SK-N-DZ (cell line): ENCODE measurements at regions not wholly inside any gene's neighbourhood (a gene's known extent, or its start where the extent isn't known, plus 50 kb on each side); places are given as distances from the start of the nearest gene placed in this dataset.
"Not testable (repeated sequence)": the region's sequence is repeated elsewhere in the genome, so short reads cannot be mapped to it uniquely, and the experiment has no call there.

Source experiments
- DNase-seq: peaks from one replicate; pipeline ENCODE4 v3.0.0-alpha.2; 2015; ENCODE audit warnings: low spot score

DNA sequence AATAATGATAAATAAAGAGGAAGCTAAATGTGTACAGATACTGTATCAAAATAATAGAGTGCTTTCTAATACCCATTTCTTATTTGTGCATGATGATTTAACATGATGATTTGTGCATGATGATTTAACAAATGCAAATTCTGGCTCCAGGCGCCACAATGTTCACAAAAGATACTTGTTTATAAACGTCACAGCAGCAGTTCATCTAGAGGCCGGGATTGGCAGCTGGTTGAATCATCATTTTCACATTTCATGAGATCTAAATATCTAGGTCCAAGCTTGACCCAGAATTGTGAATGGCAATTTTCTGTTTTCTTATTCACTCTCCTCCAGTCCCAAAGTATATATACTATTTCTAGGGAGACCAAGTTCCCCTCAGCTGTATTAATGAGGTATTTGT, 322.0 kb downstream of the SUCLG1 start:
- no peak for DNase-seq

DNA sequence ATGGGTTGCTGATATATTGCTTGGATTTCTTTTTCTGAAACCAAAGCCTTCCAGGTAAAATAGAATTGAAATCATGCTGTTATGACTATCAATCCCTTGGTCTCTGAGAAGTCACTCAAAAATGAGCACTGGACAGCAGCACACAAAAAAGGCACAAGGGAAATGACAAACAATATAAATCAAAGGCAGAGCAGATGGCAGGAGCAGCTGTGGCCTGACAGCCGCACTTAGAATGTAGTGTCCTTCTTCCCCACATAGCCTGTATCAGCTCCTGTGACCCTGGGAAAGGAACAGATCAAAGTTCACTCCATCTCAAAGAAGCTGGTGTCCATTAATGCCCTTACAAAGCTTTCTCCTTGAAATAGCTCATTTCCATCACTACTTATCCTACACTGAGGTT, 326.7 kb downstream of the SUCLG1 start:
- DNase-seq: peak; percentile 51

DNA sequence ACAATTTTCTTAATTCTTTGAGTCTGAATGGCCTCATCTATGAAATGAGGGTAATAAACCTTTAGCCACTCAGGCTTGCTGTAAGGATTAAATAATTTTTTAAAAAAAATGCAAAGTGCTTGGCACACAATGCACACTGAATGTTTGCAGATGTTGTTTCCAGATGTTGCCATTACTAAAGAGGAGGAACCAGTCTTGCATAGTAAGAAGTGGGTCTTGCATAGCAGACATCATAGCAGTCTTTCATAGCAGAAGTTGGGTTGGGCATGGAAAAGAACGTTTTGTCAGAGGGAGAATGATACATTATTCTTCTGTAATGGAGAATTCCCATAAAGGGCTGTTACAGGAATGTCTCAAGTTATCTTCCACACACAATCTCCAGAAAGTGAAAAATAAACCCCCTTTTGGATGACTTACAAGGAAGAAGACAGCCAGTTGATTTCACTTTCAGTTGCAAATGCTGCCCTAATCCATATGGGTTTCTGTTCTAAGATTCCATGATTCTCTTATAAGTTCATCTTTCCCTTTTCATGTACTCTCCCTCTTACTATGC, 327.7 kb downstream of the SUCLG1 start:
- no peak for DNase-seq

DNA sequence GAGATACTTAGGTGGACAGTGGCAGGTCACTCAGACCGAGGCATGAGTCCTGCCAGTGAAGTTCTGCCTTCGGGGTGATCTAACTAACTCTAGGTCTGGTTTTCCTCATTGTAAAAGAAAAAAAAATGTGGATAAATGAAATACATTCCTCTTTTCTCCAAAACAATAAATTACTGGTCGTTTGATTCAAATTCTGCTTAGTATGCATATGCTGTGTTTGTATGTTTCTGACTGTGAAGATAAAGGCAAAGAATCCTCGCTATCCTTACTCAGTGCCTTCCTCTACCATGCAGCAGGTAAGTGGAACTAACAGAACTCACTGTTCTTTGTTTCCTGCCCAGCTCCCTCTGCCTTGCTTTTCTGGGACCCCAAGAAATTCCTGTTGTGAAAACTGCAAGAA, 330.1 kb downstream of the SUCLG1 start:
- DNase-seq: no peak

DNA sequence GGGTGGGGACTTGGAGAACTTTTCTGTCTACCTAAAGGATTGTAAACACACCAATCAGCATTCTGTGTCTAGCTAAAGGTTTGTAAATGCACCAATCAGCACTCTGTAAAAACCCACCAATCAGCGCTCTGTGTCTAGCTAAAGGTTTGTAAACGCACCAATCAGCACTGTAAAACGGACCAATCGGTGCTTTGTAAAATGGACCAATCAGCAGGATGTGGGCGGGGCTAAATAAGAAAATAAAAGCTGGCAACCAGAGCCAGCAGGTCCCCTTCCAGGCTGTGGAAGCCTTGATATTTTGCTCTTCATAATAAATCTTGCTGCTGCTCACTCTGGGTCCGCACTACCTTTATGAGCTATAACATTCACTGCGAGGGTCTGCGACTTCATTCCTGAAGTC, 331.3 kb downstream of the SUCLG1 start:
- not testable (repeated sequence) for DNase-seq

DNA sequence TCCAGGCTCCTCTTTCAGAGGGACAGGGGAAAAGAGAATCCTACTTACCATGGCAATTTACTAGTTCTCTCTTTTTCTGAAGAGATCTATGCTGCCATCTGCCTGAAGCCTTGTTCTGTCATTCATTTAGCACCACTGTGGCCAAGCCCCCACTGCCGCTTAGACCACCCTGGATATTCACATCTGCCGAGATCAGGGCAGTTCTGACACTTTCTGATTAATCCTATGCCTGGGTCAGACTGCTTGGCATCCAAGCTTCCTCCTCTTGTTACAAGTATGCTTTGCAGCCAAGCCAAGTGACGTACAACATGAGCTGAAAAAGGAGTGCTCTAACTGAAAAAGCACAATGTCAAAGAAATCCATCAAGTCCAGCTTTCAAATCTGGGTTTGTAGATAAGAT, 332.6 kb downstream of the SUCLG1 start:
- no peak for DNase-seq

DNA sequence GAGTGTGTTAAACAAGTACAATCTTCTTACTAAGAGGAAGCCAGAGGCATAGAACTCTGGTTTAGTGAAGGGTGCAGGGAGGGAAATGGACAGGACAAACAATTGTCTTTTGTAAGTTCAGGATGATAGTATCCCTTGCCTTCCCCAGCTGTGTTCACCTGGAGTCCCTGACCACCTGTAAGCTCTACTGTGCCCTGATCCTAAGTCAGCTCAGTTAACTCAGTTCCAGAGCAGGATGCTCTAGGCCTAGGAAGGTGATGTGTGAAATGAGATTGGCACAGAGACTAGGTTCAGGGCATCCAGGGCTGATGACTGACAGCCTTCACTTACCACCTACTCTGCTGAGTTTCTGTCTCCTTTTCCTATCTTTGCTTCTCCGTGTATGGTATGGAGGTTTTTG, 333.0 kb downstream of the SUCLG1 start:
- no peak for DNase-seq

DNA sequence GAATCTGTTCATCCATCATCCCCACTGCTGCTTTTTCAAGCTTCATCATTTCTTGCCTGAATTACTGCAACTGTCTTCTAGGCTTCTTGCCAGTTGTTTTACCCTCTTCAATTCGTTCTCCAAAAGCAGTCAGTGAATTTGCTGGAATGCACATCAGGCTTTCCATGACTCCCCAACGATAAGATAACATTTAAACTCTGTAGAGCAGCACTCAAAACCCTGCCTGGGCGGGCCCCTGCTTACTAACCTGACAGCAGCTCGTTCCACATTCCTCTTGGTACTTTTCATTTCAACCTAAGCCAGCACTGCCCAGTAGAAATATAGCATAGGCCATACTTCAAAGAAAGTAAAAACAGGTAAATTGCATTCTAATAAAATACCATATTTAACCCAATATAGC, 342.9 kb downstream of the SUCLG1 start:
- DNase-seq: no peak

DNA sequence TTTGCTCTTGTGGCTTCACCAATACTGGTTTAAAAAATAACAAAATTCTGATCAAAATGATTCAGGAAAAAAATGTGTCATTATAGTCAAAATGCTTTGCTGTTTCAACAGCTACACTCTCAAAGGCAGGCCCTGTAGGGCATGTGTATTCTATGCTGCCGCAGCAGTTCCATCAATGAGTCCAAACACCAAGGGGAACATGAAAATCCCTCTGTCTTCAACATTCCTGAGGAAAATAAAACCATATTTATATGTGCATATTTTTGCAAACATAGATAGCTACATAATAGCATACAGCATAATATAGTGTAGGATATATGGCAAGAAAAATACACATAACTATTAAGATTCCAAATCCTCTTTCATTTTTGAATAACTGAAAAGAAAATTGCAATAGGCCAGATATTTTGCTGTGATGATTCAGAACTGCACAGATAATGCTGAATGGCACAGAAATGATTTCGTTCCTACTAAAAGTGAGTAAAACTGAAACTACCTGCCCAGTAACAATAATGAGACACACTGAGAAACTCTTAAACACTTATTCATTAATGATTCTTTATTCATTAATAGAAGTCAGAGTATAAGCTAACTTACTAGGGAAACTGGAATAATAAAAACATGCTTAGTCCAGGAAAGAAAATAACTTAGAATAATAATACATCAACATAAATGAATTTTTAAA, 343.8 kb downstream of the SUCLG1 start:
- DNase-seq: no peak

DNA sequence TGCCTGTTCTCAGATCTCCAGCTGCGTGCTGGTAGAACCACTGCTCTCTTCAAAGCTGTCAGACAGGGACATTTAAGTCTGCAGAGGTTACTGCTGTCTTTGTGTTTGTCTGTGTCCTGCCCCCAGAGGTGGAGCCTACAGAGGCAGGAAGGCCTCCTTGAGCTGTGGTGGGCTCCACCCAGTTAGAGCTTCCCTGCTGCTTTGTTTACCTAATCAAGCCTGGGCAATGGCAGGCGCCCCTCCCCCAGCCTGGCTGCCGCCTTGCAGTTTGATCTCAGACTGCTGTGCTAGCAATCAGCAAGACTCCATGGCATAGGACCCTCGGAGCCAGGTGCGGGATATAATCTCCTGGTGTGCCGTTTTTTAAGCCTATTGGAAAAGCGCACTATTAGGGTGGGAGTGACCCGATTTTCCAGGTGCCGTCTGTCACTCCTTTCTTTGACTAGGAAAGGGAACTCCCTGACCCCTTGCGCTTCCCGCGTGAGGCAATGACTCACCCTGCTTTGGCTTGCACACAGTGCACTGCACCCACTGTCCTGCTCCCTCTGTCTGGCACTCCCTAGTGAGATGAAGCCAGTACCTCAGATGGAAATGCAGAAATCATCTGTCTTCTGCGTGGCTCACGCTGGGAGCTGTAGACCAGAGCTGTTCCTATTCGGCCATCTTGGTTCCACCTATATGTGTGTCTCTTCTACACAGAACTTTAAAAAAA, 355.1 kb downstream of the SUCLG1 start:
- DNase-seq: not testable (repeated sequence)

DNA sequence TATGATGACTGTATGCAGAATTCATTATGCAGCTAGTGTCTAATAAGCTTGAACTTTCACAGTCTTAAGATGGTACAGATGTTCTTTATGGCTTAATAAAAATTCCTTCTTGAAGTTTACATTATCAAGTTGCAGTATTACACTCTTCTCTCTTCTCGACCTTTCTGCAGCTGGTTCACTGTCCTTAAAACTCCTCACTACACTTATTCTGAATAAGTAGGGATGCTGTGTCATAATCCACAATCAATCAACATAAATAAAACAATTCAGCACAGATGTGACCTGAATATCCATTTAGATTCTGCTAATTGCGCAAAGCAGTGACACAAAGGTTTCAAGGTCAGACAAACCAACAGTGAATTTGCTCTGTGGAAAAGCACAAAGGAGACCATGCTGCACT, 356.8 kb downstream of the SUCLG1 start:
- no peak for DNase-seq

DNA sequence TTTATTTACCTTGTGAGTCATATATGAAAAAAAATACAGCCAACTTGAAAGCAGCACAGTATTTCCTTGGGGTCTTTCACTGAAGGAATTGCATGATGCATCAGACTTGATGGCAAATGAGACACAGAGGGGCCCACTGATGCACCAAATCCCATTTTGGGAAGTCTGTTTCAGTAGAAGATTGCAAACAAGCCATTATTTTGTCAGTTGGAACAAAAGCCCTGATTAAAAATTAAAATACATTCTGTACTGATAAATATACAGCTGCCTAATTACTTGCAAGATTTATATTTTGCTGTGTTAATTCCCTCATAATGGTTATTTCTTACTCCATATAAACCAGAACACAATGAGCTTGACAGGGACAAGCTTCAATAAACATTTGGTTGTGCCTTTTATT, 370.4 kb downstream of the SUCLG1 start:
- no peak for DNase-seq

DNA sequence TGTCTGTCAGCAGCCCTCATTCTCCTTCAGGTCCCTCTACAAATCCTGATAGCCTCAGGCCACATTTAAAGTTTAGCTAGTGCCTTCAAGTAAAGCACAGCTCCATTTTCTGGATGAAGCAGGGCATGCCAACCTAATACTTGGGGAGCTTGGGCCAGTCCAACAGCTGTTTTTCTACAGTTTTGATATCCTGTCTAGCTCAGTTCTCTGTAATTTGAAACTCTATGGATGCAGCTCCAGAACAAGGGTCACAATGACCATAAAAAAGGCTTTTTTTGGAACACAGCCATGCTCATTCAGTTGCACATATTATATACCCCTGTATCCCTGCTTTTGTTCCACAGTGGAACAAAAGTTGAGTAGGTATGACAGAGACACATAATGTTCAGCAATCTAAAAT, 373.5 kb downstream of the SUCLG1 start:
- DNase-seq: no peak

DNA sequence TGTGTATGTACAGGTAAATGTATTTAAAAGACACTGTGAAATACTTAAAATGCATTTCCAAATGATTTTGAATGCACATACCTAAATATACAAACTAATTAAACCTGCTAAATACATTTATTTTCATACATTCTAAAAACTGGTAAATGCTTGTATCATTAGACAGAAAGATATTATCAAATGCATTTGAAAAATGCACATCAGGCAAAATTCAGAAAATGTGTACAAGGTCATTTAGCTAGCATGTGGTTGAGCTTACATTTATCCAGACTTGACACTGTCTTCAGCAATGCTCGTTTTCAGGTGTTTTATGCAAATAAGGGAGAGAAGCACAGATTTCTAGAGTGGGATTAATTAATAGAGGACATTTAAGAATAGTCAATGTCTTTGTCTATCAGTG, 374.2 kb downstream of the SUCLG1 start:
- DNase-seq: no peak

DNA sequence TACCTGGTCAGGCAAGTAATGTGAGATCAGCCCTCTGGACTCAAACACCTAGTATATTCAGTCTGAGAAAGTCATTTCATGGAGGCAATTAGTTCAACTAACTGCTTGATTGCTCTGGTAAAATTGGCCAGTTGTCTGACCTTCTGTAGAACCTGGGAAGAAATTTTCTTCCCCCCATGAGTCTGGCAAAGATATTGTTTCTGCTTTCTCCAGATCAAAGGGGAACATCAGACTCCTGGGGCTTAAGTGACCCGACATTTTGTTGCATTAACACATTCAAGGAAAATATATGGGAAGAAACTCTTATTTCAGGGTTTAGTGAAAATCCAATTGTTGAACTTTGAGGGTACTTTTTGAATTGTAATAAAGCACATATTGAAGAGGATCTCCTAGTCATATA, 375.1 kb downstream of the SUCLG1 start:
- DNase-seq: no peak

DNA sequence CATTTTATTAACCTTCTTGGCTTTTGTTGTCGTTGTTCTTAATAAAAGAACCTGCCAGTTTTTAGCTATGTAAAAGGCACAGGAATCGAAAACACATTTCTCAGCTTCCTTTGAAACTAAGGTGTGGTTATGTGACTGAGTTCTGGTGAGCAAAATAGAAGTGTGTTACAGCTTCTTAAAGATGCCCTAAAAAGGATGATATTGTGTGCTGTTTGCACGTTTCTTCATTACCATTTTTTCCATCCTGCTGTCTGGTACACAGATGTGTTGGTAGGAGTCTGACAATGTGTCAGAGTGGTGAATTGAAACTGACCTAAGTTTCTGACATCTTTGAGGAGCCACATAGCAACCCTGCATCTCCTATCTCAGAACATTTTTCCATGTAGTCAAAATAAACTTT, 380.6 kb downstream of the SUCLG1 start:
- no peak for DNase-seq

DNA sequence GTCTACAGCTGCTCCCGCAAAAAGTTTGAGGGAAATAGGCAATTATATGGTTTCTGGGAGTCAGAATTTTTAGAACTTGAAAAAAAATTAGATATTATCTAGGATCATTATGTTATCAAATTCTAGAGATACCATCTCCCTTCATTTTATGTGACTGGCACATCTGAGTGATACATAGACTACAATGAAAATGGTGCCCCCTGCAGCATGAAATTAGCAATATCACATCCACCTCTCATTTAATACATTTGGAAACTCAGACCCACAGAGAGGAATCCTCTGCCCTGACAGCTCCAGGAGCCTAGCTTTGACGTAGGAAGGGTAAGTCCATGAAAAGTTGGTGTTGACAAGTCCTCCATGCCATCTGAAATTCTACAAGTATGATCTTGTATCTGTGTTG, 381.6 kb downstream of the SUCLG1 start:
- peak; percentile 12 for DNase-seq

DNA sequence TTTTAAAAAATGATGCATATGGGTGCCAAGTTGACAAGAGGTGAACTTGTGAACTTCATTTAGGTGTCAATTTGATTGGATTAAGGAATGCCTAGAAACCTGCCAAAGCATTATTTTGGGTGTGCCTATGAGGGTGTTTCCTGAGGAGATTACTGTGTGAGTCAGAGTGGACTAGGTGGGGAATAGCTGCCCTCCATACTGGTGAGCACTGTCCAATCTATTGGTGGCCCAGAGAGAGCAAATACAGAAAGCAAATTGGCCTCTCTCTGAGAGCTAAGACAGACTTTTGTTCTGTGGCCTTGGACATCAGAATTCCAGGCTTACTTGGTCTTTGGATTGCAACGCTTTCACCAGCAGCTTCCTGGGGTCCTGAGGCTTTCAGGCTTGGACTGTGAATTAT, 388.0 kb downstream of the SUCLG1 start:
- no peak for DNase-seq

DNA sequence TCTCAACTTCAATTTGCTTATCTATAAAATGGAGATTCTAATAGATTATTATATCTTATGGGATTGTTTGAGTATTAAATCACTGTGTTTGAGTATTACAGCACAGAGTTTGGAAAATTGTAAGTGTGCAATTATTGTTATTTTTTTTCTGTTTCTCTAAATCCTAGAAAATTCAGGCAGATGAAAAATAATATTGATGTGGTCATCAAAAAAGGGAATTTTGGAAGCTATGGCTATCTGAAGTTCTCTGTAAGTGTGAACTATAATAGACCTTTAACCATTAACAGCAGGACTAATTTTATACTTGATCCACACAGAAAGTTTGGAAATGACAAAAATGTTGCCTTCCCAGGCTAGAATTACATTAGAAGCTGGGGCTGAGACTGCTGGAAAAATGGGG, 393.2 kb downstream of the SUCLG1 start:
- DNase-seq: no peak

DNA sequence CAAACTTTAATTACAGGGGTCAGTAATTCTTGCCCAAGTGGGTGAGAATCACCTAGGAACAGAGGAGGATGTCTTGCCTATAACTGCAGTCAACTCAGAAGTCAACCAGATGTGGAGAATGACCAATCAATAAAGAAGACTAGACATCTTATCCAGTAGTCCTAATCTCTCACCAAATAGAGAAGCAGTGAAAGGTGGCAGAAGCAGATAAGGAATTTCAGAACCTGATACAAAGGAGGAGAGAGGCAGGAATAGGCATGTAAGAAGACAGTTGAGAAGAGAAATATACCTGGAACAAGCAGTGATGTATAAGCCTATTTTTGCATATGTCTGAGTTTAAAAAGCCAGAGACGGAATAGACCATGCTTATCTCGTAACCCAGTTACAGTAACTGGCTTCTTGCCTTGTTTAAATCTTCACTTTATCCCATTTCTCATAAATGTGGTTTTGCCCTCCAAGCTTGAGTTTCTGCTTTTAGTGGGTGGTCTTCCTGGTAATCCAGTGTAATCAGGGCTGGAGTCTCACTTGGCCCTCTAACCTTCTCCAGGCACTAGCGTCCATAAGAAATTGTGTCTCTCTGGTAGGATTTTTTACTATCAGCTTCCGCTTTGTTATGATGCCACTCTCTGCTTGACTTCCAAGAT, 401.0 kb downstream of the SUCLG1 start:
- DNase-seq: no peak

DNA sequence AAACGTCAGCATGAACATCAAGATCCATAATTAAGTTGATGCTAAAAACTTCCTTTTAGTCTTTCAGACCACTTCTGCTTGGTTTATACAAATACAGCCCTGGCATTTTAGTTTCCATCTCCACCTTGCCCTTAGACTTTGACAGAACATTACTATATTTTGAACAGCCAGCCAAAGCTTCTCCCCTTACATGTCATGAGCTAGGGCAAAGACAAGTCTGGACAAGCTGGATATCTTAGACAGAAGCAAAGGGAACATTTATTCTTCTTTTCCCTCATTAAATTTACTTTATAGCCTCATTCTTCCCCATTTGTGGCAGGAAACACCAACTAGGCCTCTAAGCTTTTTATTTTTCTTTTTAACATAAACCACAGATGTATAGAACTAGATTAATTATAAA, 403.3 kb downstream of the SUCLG1 start:
- DNase-seq: no peak

DNA sequence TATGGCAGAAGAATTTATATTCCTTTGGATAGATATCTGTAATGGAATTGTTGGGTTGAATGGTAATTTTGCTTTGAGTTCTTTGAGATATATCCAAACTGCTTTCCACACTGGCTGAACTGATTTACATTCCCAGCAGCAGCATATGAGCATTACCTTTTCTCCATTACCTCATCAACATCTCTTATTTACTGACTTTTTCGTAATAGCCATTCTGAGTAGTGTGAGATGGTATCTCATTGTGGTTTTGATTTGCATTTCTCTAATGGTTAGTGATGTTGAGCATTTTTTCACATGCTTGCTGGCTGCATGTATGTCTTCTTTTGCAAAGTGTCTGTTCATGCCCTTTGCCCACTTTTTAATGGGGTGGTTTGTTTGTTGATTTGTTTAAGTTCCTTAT, 404.5 kb downstream of the SUCLG1 start:
- DNase-seq: not testable (repeated sequence)

DNA sequence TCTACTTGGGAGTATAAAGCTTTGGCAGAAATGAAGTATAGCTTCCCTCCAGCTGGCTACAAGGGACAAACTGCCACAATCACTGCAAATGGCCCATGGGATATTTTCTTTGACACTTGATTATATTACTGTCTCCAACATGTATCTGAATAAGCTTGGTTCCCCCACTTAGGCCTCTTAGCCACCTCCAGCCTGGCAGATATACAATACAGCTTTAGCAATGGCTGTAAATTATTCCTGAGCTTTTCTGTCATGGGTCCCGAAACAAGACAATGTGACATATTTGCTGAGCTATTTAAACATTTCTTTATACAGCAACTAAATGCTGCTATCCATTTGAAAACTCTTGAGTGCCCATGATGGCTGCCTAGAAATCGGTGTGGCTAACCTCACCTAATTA, 406.2 kb downstream of the SUCLG1 start:
- DNase-seq: no peak
